Skeletal muscle satellite cell (primary cell): ENCODE measurements at regions not wholly inside any gene's neighbourhood (a gene's known extent, or its start where the extent isn't known, plus 50 kb on each side); places are given as distances from the start of the nearest gene placed in this dataset.
"Not testable (repeated sequence)": the region's sequence is repeated elsewhere in the genome, so short reads cannot be mapped to it uniquely, and the experiment has no call there.

Experiments
- H3K27me3 ChIP-seq: 2 replicates; pipeline ENCODE4 v1.7.0; 2013; ENCODE audit warnings: low read length; ENCODE audit not compliant: control insufficient read depth, insufficient read depth
- H3K36me3 ChIP-seq: 2 replicates; pipeline ENCODE4 v1.7.0; 2013; ENCODE audit warnings: mild to moderate bottlenecking, control low read depth, low read length; ENCODE audit not compliant: insufficient read depth
- H3K4me1 ChIP-seq: 2 replicates; pipeline ENCODE4 v1.7.0; 2013; ENCODE audit warnings: low read length; ENCODE audit not compliant: control insufficient read depth, insufficient read depth
- H3K4me2 ChIP-seq: 2 replicates; pipeline ENCODE4 v1.7.0; 2013; ENCODE audit warnings: mild to moderate bottlenecking, low read length
- H3K4me3 ChIP-seq: 2 replicates; pipeline ENCODE4 v1.7.0; 2013; ENCODE audit warnings: low read length
- H3K9ac ChIP-seq: 2 replicates; pipeline ENCODE4 v1.7.0; 2013; ENCODE audit warnings: mild to moderate bottlenecking, low read depth, low read length, moderate library complexity
- H3K9me3 ChIP-seq: replicated peaks from 2 replicates; pipeline ENCODE4 v1.7.0; 2013; ENCODE audit warnings: mild to moderate bottlenecking, control low read depth, low read length

DNA sequence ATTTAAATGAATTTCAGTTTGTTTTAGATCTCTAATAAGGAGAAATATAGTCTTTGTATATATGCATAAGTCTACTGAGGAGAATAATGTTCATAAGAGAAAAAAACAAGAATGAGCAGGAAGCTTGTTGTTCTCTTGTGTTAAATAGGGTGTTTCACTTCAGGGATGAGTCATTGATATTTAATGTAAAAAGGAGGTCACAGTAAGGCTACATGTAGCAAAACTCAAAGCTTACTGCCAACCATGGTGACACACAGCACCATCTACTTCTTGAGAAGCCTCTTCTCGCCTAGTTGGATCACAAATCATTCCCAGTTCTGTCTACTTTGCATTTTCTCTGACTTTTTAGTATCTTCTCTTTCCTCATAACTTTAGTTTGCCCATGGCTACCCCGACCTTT lies 1466.0 kb upstream of the C9orf72 start:
- no peak overlapping the region for H3K4me2 ChIP-seq
- no peaks in the 10 kb centered on the region for H3K27me3 ChIP-seq
- no peaks in the 10 kb centered on the region for H3K9me3 ChIP-seq
- H3K4me3 ChIP-seq = no peak overlapping the region
- no peak overlapping the region for H3K9ac ChIP-seq
- H3K4me1 ChIP-seq = no peaks in the 10 kb centered on the region
- H3K36me3 ChIP-seq = no peaks in the 10 kb centered on the region

DNA sequence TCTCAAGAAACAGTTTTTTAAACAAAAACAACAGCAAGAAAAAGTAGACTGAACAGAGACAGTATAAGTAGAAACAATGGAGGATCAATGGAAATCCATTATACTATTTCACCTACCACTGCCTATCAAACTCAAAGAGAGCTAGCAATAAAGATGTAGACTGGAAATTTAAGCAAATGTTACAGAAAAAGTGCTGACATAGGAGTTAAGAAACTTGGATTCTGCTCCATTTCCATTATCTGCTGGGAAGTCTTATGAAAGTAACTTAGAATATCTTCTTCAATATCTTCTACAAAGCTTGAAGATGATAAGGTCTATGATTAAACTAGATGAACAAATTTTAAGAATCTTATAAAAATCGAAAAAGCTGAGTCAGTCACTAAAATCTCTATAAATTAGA lies 1469.8 kb upstream of the C9orf72 start:
- Histone ChIP-seq H3K4me3 (no peak overlapping the region), H3K27me3 (no peaks in the 10 kb centered on the region), H3K9me3 (no peaks in the 10 kb centered on the region), H3K9ac (no peak overlapping the region), H3K36me3 (no peaks in the 10 kb centered on the region), H3K4me2 (no peak overlapping the region), H3K4me1 (no peaks in the 10 kb centered on the region)

DNA sequence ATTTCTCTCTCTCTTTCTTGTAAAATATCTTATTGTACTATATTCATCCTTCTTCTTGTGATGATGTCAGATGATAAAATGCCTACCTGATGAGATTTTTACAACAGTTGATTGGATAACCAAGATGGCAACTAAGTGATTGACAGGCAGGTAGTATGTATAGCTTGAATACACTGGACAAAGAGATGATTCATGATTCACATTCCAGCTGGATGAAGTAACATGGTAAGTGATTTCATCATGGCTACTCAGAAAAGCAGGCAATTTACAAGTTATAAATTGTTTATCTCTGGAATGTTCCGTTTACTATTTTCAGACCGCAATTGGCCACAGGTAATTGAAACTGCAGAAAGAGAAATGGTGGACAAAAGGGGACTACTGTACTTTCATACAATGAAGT lies 1471.7 kb upstream of the C9orf72 start:
- H3K4me1 ChIP-seq = no peaks in the 10 kb centered on the region
- H3K9me3 ChIP-seq = no peaks in the 10 kb centered on the region
- no peaks in the 10 kb centered on the region for H3K36me3 ChIP-seq
- no peak overlapping the region for H3K4me2 ChIP-seq
- H3K4me3 ChIP-seq = no peak overlapping the region
- H3K27me3 ChIP-seq = no peaks in the 10 kb centered on the region
- H3K9ac ChIP-seq = no peak overlapping the region

DNA sequence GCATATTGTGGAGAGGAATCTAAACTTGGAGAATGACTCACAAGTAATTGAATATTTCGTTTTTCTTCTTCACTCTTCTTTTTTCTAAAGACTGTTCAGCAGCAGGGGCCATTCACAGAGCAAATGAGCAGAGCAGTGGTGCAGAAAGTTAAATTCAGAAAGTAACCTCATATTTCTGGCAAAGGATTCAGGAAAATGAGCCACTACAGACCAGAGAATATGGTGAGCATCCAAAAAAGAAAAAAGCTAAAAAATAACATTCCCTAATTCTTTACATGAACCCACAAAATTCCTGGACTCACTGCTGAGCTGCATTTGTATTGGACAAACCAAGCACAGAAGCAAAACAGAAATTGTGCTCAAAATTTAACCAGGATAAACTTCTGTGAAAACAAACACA lies 1486.8 kb upstream of the C9orf72 start:
- Histone ChIP-seq H3K9me3 (no peaks in the 10 kb centered on the region), H3K4me3 (no peak overlapping the region), H3K27me3 (no peaks in the 10 kb centered on the region), H3K4me1 (no peaks in the 10 kb centered on the region), H3K9ac (no peak overlapping the region), H3K4me2 (no peak overlapping the region), H3K36me3 (no peaks in the 10 kb centered on the region)

DNA sequence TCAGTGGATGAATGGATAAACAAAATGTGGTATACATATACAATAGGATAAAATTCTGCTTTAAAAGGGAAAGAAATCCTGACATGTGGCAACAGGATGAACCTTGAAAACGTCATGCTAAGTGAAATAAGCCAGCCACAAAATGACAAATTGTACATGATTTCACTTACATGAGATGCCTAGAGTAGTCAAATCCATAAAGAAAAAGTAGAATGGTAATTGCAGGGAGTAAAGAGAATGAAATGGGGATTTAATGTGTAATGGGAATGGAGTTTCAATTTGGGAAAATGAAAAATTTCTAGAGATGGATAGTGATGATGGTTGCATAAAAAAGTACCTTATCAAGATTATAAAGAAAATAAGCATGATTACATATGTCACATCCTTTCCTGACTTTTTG lies 1489.2 kb upstream of the C9orf72 start:
- Histone ChIP-seq H3K9ac (no peak overlapping the region), H3K36me3 (no peaks in the 10 kb centered on the region), H3K4me2 (no peak overlapping the region), H3K4me1 (no peaks in the 10 kb centered on the region), H3K4me3 (no peak overlapping the region), H3K27me3 (no peaks in the 10 kb centered on the region), H3K9me3 (no peaks in the 10 kb centered on the region)

DNA sequence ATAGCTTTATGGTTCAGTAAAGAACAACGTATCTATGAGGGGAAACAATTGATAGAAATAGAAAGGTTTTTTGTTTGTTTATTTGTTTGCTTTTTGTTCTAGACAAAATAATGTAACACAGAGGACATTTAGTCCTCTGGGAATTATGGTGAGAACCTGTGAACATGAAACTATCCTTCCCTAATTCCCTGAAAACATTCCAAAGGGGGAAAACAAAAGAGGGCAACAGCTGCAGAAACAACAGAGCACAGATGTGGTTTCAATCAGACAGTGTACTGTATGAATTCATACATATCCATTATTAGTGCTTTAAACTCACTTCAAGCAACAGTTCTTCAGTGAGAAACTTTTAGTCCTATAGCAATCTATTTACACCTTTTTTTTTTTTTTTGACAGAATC lies 1489.8 kb upstream of the C9orf72 start:
- Histone ChIP-seq H3K4me2 (no peak overlapping the region), H3K4me1 (no peaks in the 10 kb centered on the region), H3K9ac (no peak overlapping the region), H3K27me3 (no peaks in the 10 kb centered on the region), H3K9me3 (no peaks in the 10 kb centered on the region), H3K4me3 (no peak overlapping the region), H3K36me3 (no peaks in the 10 kb centered on the region)

DNA sequence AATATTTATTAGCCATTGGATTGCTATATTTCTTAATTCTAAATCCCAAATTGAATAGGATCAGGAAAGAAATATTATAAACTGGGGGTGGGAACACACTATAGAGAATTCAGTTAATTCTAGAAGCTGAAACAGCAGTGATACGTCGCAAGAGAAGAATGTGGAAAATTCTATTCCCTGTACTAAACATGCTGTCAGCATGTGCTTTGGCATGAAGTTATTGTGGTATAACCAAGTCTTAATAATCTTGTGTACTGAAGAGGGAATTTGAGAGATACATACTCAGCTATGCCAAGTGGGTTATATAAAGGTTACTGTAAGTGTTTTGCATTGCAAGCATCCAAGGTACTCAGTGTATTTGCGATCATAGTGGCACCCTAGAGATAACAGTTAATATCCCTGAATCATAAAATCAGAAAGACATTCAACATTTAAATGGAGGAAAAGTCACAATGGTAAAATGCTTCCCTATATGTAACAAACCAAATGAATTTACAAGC lies 1492.9 kb upstream of the C9orf72 start:
- H3K27me3 ChIP-seq = no peaks in the 10 kb centered on the region
- H3K4me1 ChIP-seq = no peaks in the 10 kb centered on the region
- no peaks in the 10 kb centered on the region for H3K9me3 ChIP-seq
- no peaks in the 10 kb centered on the region for H3K36me3 ChIP-seq
- H3K4me3 ChIP-seq = no peak overlapping the region
- no peak overlapping the region for H3K9ac ChIP-seq
- no peak overlapping the region for H3K4me2 ChIP-seq

DNA sequence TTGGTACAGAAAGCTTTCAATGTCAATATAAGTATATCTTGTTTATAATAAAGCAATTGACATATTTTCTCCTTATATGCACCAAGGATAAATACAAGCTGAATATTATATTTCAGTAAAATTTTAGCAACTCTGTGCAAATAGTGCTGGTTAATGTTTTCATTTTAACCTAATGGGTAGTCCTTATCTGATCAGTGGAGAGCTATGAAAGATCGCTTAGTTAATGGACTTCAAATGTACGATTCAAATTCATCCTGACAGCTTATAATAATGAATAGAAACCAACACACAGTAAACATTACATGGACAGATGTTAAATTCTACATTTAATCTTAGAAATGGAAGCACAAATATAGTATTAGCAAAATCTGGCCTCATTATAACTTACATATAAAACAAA lies 1495.2 kb upstream of the C9orf72 start:
- Histone ChIP-seq H3K27me3 (no peaks in the 10 kb centered on the region), H3K4me3 (no peak overlapping the region), H3K4me2 (no peak overlapping the region), H3K36me3 (no peaks in the 10 kb centered on the region), H3K4me1 (no peaks in the 10 kb centered on the region), H3K9ac (no peak overlapping the region), H3K9me3 (no peaks in the 10 kb centered on the region)

DNA sequence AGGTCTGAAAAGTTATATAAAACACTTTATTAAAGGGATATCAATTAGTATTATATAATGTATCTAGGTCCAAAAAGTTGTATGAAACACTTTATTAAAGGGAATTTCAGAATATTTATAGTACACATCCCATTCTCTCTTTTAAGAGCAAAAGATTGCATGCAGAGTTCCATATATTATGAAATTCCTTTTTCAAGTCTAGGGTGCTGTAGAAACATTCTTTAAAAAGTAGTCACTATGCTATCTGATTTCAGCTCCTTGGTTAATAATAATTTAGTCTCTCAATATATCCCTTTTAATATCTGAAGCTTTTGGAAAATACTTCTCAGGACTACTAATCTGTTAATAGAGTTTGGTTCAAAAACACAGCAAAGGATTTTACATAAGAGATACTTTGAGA lies 1496.1 kb upstream of the C9orf72 start:
- Histone ChIP-seq H3K4me1 (no peaks in the 10 kb centered on the region), H3K36me3 (no peaks in the 10 kb centered on the region), H3K4me3 (no peak overlapping the region), H3K27me3 (no peaks in the 10 kb centered on the region), H3K9ac (no peak overlapping the region), H3K9me3 (no peaks in the 10 kb centered on the region), H3K4me2 (no peak overlapping the region)

DNA sequence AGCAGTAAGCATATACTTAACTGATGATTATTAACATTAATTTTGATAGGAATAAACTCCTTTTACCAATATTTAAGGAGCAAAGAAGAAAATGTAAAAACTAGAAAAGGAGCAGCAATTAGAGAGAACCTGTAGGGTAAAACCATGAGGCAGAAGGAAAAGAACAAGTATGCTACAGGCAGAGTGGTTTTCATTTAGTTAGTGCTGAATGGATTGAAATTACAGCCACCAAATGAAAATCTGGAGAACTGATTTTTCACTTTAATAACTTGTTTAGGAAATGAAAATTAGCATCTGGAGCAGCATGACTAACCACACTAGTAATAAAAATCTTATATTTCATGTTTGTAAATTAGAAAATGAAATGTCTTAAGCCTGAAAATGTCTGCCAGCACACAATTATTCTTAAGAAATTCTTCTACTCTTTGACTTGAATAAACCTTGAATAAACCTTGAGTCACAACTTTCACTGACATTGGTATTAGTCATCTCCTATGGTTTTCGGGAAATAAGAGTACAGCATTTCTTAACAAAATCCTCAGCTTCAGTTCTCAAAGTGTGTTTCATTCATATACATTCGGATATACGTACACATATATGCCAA lies 1504.9 kb upstream of the C9orf72 start:
- Histone ChIP-seq H3K4me3 (no peak overlapping the region), H3K9ac (no peak overlapping the region), H3K27me3 (no peaks in the 10 kb centered on the region), H3K36me3 (no peaks in the 10 kb centered on the region), H3K9me3 (no peaks in the 10 kb centered on the region), H3K4me2 (peak overlapping the region; percentile 34), H3K4me1 (no peaks in the 10 kb centered on the region)

DNA sequence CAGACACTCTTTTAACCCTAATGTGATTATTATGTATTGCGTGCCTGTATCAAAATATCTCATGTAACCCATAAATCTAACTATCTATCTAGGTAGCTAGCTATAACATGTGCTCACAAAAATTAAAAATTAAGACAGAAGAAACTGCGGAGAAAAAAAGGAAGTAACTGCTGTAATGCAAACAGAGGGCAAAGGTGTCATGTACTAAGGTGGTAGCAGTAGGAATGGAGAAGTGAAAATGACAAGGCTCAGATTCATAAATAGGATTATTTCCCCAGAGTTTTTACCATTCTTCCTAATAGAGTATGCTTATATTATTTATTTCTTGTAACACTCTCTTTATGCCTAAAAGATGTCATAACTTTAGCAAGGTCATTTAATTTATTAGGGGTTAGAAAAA lies 1527.5 kb upstream of the C9orf72 start:
- Histone ChIP-seq H3K4me1 (no peaks in the 10 kb centered on the region), H3K4me3 (no peak overlapping the region), H3K9me3 (no peaks in the 10 kb centered on the region), H3K27me3 (no peaks in the 10 kb centered on the region), H3K9ac (no peak overlapping the region), H3K36me3 (no peaks in the 10 kb centered on the region), H3K4me2 (no peak overlapping the region)

DNA sequence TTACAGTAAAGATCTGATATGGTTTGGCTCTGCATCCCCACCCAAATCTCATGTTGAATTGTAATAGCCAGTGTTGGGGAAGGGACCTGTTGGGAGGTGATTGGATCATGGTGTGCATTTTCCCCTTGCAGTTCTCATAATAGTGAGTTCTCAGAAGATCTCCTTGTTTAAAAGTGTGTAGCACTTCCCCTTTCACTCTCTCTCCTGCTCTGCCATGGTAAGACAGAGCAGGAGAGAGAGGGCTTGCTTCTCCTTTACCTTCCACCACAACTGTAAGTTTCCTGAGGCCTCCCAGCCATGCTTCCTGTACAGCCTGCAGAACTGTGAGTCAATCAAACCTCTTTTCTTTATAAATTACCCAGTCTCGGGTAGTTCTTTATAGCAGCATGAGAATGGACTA lies 1530.9 kb upstream of the C9orf72 start:
- not testable (repeated sequence) for H3K4me2 ChIP-seq, H3K9me3 ChIP-seq, H3K36me3 ChIP-seq

More for the DNA sequence above, 1530.9 kb upstream of the C9orf72 start:
- H3K4me1 ChIP-seq, H3K4me3 ChIP-seq, H3K27me3 ChIP-seq, H3K9ac ChIP-seq: not testable (repeated sequence)
